ENCODE measurements at regions not wholly inside any gene's neighbourhood (a gene's known extent, or its start where the extent isn't known, plus 50 kb on each side); places are given as distances from the start of the nearest gene placed in this dataset.

DNA sequence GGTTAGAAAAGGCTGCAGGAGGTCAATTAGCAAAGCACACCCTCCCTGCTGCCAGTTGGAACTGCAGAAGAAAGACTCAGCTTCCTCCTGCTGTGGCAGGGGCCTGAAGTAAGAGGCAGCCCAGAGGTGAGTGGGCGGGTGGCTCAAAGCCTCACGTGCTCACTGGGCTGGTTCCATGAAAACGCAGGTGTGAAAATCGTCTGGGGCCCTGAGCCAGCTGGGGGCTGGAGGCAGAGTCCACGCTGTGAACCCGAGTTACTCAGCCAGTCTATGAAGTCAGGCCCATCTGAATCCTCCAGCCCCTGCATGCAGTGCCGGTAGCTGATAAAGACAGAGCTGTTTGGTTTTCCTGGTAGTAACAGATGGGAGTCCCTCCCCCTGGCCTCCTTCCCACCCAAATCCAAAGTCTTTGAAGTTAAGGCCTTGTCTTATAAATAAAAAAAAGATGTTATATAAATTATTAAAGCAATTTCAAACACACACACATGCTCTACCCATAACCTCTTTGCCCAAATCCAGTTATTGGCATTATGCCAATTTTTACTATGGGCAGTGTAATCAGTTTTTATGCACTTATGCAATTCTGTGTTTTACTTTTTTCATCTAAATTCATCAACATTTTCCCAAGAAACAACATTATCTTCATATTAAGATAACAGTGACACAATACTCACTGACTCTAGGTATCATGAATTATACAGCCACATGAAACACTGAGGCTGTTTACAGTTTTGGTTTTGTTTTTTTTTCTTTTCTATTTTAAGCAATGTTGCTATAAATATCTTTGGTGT lies 57.9 kb upstream of the PNMA1 start:
- Histone ChIP-seq H3K4me3 (ENCODE audit: low read depth, low read length, poor library complexity, severe bottlenecking) (peak overlapping the region; percentile 49), H2AFZ (ENCODE audit: low read length) (no peak overlapping the region), H3K27ac (ENCODE audit: low read depth, low read length, poor library complexity, severe bottlenecking) (peak overlapping the region; percentile 96), H3K4me2 (ENCODE audit: low read length) (peak overlapping the region; percentile 75), H3K4me1 (ENCODE audit: insufficient read depth, low read length, poor library complexity, severe bottlenecking) (peaks cover 100% of the 10 kb centered on the region), H3K9me3 (ENCODE audit: low read length) (no peaks in the 10 kb centered on the region), H3K36me3 (ENCODE audit: insufficient read depth, low read length) (0 out of 2 replicates have a peak, but pooled peaks cover 5% of the 10 kb centered on the region), H3K9me2 (ENCODE audit: insufficient read depth, low read length) (no peaks in the 10 kb centered on the region), H4K20me1 (ENCODE audit: insufficient read depth, low read length) (peaks cover 7% of the 10 kb centered on the region; the same call in 1 of the 2 replicates), H3K79me2 (ENCODE audit: insufficient read depth, low read depth, low read length) (peaks cover 86% of the 10 kb centered on the region)
- CTCF ChIA-PET (ENCODE audit: unreplicated experiment) = interaction anchor here (0.7 to 0.8 kb wide), 2 partner anchors 14 to 23 kb away, joined by 3 to 4 read pairs; no protein-coding TSS in a partner anchor
- no peak for TF ChIP-seq EZH2phosphoT487 (IDR thresholded peaks at IDR 0.05; ENCODE audit: borderline replicate concordance, low read depth, low read length)
- TF ChIP-seq, protein P1, sequence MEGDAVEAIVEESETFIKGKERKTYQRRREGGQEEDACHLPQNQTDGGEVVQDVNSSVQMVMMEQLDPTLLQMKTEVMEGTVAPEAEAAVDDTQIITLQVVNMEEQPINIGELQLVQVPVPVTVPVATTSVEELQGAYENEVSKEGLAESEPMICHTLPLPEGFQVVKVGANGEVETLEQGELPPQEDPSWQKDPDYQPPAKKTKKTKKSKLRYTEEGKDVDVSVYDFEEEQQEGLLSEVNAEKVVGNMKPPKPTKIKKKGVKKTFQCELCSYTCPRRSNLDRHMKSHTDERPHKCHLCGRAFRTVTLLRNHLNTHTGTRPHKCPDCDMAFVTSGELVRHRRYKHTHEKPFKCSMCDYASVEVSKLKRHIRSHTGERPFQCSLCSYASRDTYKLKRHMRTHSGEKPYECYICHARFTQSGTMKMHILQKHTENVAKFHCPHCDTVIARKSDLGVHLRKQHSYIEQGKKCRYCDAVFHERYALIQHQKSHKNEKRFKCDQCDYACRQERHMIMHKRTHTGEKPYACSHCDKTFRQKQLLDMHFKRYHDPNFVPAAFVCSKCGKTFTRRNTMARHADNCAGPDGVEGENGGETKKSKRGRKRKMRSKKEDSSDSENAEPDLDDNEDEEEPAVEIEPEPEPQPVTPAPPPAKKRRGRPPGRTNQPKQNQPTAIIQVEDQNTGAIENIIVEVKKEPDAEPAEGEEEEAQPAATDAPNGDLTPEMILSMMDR (conservative IDR thresholded peaks at IDR 0.05; ENCODE audit: low read length) = no peak
- DNase-seq (ENCODE audit: low spot score) = peak; percentile 95
- BruUV-seq (replicated peaks) = no TSS peak
- intact Hi-C loops (cut with micrococcal nuclease; ENCODE audit: unreplicated experiment) = loop anchor here (2.0 kb wide), 2 partner anchors 15 to 29 kb away; no protein-coding TSS in a partner anchor
- POLR2A ChIA-PET = interaction anchor here (1.0 to 6.7 kb wide), 8 partner anchors 10 to 60 kb away, joined by 3 to 97 read pairs (median 10); a partner anchor contains a TSS

DNA sequence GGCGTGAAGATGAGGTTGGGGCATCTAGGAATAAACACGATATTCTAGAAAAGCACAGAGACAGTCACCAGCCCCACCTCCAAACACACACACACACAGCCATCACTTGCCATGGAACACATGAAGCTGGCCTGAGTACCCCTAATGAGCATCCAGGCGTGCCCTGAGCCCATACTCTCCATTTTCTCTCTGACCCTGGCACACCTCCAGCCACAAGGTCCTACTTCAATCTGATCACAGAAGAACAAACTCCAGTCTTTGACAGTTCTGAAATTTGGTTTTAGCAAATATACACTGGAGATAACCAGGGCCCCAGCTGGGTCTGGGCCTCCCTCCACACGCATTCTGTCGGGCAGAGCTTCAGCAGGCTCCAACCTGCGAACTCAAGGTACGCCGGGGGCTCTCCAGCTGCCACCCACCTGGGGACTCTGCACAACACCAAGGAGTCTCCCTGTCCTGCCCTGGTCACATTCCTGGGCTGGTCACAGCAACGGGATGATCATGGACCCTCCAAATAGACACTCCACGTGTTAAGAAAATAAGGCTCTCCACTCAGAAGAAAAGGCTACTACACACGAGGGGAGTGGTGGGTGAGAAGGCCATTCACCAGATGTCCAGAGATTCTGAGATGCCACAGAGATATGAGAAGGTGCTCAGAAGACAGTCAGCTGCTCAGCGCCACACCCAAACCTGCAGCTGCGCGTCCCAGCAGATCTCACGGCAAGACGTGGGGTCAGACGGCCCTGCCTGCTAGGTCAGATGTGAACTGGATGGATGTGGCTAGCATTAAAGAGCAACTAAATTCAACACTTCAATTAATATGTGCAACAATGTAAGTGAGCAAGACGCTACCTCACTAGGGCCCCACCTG lies 57.0 kb upstream of the PNMA1 start:
- POLR2A ChIA-PET = interaction anchor here (0.6 to 6.7 kb wide), 9 partner anchors 9 to 202 kb away, joined by 3 to 97 read pairs (median 5); partner anchors contain the start of gene ACOT2
- no peaks in the 10 kb centered on the region for H3K9me2 ChIP-seq (ENCODE audit: insufficient read depth, low read length)
- H3K4me1 ChIP-seq (ENCODE audit: insufficient read depth, low read length, poor library complexity, severe bottlenecking) = peaks cover 100% of the 10 kb centered on the region
- peak overlapping the region; percentile 75 for H3K4me2 ChIP-seq (ENCODE audit: low read length)
- H3K4me3 ChIP-seq (ENCODE audit: low read depth, low read length, poor library complexity, severe bottlenecking) = peak overlapping the region; percentile 49
- no TSS peak for BruUV-seq (replicated peaks)
- no peak overlapping the region for H2AFZ ChIP-seq (ENCODE audit: low read length)
- TF ChIP-seq, protein P1 (conservative IDR thresholded peaks at IDR 0.05; ENCODE audit: low read length) = 0 out of 2 replicates have a peak, but pooled peaks have one; percentile 34
- TF ChIP-seq EZH2phosphoT487 (IDR thresholded peaks at IDR 0.05; ENCODE audit: borderline replicate concordance, low read depth, low read length) = no peak
- 0 out of 2 replicates have a peak, but pooled peaks cover 5% of the 10 kb centered on the region for H3K36me3 ChIP-seq (ENCODE audit: insufficient read depth, low read length)
- peaks cover 6% of the 10 kb centered on the region; the same call in 1 of the 2 replicates for H4K20me1 ChIP-seq (ENCODE audit: insufficient read depth, low read length)
- CTCF ChIA-PET (ENCODE audit: unreplicated experiment) = interaction anchor here (0.8 to 1.0 kb wide), 2 partner anchors 15 to 16 kb away, joined by 3 read pairs; no protein-coding TSS in a partner anchor
- intact Hi-C loops (cut with micrococcal nuclease; ENCODE audit: unreplicated experiment) = loop anchor here (1.0 to 2.0 kb wide), 3 partner anchors 11 to 28 kb away; a partner anchor contains a TSS
- peaks cover 86% of the 10 kb centered on the region for H3K79me2 ChIP-seq (ENCODE audit: insufficient read depth, low read depth, low read length)
- peak overlapping the region; percentile 96 for H3K27ac ChIP-seq (ENCODE audit: low read depth, low read length, poor library complexity, severe bottlenecking)
- DNase-seq (ENCODE audit: low spot score) = no peak
- H3K9me3 ChIP-seq (ENCODE audit: low read length) = no peaks in the 10 kb centered on the region
